EH (cell line): ENCODE measurements at regions not wholly inside any gene's neighbourhood (a gene's known extent, or its start where the extent isn't known, plus 50 kb on each side); places are given as distances from the start of the nearest gene placed in this dataset.

Source experiments
- DNase-seq: peaks from one replicate; pipeline ENCODE4 v3.0.0-alpha.2; 2015; ENCODE audit warnings: low read depth

DNA sequence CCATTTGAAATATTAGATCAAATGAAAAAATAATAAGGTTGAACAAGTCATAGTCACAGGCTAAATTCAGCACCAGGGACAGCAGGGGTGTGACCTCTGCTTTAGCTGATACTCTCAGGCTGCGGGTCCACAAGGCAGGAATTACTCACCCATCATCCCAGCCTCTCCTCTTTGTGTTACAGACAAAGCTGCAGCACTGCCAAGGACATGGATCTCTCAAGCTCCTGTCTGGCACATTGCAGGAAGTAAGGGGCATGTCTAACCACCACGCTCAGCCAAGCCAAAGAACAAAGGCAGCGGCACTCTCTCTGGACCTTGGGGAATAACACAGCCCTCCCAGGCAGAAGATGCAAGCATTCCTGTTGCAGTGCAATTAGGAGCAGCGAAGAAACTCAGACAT is 783.8 kb downstream of the VRK1 start:
- no peak for DNase-seq

DNA sequence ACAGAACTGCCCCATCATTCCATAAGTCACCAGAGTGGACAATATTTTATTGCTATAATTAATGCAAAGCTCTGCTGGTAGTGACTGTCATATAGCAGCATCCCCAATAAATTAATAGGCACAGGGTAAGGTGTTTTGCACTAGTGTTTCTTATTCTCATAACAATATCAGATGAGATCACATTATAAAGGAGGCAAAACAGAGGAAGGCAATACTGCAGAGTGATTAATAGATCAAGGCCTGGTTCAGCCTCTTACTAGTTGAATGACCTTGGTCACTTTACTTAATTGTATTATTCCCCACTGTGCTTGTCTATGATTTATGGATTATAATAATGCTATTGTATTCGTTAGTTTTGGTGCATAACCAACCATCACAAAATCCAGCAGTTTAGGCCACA is 784.8 kb downstream of the VRK1 start:
- no peak for DNase-seq

DNA sequence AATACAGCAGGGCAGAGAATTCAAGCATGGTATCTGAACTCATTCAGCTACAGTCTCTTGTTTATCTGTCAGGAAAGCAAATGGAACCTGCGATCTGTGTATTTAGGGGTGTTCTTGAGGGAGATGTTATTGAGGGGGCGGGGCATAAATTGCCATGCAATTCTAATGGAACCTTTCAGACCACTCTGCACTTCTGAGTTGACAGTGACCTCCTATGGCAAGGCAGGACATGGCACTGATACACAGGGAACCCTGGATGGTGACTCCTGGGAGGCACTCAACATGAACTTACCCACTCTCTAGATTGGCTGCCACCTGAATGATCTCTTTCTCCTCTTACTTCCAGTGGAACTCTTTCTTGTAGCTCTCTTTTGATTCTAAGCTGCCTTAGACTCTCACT is 787.3 kb downstream of the VRK1 start:
- DNase-seq = no peak

DNA sequence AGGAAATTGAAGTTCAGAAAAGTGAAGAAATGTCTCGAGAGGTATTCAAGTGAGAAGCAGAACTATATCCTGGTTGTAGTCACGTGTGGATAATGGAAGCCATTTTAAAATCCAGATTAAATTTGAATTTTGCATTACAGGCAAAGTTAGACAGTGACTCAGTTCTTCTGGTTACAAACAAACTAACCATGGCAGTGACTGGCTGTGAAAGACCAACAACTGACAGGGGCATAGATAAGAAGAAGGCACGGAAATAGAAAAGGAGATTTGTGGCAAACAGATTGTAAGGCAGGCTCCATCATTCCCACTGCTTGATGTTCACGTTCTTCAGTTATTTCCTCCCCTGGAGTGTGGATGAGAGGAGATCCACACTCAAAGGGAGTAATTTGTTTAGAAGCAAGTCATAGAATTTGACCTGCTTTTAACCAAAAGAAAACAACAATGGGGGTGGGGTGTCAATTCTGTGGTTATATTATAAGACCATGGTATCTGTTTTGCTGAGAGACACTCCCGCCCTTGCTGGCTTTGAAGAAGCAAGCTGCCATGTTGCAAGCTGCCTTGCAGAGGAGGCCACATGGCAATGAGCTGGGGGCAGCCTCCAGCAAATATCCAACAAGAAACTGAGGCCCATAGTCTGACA is 795.3 kb downstream of the VRK1 start:
- no peak for DNase-seq

- no peak for DNase-seq
Measured at GRCh38 chr14:97594306-97594705, 797.1 kb downstream of the VRK1 start.

DNA sequence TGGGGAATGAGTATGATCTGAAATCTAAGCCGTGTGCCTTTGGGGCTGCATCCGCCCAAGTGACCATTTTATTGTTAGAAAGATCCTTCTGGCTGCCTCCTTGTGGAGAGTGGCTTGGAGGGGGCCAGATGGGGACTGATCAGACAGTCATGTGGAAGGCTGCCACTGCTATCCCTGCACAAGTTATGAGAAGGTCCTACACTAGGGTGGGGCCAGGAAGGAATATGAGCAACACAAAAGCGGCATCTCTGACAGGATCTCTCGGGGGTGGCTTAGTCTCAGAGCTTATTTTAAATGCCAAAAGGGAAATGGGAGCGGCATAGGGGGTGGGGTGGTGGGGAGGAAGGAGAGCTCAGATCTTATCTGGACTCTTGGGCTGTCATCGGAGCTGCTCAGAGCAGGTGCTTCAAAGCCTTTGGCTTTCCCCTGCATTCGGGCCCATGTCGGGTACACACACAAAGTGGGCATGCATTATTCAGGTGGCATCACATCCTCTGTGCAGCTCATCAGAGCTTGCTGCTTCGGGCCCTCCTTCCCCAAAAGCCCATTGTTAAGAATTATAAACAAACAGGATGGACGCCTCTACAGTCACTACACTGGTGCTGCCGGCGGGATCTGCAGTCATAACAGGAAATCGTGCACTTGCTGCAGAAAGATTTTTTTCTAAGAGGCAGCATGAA is 805.4 kb downstream of the VRK1 start:
- no peak for DNase-seq

DNA sequence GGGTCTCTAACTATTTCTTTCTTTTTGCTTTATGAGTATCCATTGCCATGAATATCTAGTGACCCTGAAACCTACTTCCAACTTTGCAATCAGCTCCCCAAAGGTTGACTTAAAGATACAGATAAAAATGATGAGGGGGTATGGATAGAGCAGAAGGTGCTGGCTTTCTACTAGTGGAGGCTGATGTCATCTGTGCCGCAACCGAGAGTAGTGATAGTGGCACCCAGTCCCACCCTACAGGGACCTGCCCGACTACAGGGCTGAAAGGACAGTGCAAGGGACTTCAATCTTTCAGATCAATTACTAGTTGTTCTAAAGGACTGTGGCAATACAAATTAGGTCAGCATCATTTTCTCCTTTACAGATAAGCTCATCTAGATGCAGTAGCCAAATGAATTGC is 806.0 kb downstream of the VRK1 start:
- no peak for DNase-seq

DNA sequence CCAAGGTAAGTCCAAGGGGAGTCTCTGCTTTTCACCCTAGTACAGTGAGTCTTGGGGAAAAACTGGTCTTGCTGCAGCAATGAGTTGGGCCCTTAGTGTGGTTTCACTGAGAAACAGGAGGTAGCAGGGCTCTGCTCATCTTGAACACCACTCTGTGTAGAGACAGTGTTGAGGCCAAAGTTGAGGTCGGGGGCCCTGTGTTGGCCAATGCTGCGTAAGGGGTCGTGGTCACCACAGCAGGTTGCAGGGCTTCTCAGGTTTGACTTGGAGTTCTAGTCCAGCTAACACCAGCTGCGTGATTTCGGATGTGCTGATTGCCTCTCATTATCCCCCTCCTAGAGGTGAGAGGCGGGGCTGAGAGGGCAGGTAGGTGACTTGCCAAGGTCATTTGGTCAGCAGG is 807.5 kb downstream of the VRK1 start:
- DNase-seq = no peak

DNA sequence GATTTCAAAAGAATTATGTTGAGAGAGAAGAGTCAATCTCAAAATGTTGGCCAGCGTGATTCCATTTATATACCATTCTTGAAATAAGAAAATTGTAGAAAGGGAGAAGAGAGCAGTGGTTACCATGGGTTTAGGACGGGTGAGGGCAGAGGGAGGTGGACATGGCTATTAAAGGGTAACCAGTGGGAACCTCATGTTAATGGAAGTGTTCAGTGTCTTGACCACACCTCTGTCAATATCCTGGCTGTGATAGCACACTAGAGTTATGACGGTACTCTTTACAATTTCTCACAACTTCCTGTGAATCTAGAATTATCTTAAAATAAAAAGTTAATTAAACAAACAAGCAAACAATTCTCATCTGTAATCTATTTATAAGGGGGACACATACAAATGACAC is 821.2 kb downstream of the VRK1 start:
- no peak for DNase-seq

- no peak for DNase-seq
Measured at GRCh38 chr14:97618917-97619690, 821.9 kb downstream of the VRK1 start.

DNA sequence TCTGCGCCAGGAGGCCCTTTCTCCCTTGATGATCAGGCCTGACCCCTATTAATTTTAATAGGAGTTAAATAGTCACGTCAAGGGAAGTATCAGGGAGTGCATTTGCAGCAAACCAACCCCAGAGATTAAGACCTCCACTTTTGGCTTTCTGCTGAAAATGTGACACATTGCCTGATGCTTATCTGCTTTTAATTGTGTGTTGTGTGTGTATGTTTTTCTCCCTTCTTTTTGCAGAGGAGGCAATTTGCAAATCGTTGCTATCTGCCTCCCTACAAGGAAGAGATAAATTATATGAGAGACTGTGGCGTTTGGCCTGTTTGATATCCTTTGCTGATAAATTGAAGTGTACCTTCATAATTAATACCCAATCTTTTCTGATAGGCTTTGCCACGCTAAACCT is 822.9 kb downstream of the VRK1 start:
- DNase-seq = no peak

DNA sequence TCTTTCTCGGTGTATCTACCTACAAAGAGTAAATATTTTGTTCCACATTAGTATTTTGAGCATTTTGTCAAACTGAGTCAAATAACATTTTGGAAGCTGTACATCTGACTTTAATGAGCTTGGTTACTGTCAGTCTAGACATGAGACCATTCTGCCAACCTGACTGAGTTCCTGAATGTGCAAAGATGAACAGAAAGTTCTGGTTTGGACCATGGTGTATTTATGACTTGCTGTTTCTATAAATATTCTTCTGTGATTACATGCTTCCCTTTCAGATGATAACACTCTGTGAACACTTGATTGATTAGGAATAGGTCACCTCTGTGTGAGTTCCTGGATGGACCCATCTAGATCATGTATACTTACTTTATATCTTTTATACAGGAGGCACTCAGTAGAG is 827.8 kb downstream of the VRK1 start:
- no peak for DNase-seq

GRCh38 chr14:97625477-97625876 is 828.3 kb downstream of the VRK1 start:
- DNase-seq = no peak

DNA sequence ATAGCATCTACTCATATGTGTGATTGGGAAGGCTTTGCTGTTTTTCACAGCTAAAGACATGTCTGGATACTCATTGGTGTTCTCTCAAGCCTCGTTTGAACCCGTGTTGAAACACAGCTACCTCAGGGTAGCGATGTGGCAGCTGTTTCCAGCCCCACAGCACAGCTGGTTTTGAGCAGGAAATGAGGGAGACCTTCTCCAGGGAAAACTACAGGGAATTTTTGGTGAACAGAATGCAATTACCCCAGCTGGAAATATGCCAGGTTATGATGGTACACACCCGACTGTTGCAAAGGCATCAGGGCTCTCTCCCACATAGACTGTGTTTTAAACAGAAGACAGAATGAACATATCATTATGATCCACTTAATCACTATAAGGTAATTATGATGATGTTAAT is 828.9 kb downstream of the VRK1 start:
- no peak for DNase-seq

GRCh38 chr14:97630249-97630648 is 833.1 kb downstream of the VRK1 start:
- no peak for DNase-seq

DNA sequence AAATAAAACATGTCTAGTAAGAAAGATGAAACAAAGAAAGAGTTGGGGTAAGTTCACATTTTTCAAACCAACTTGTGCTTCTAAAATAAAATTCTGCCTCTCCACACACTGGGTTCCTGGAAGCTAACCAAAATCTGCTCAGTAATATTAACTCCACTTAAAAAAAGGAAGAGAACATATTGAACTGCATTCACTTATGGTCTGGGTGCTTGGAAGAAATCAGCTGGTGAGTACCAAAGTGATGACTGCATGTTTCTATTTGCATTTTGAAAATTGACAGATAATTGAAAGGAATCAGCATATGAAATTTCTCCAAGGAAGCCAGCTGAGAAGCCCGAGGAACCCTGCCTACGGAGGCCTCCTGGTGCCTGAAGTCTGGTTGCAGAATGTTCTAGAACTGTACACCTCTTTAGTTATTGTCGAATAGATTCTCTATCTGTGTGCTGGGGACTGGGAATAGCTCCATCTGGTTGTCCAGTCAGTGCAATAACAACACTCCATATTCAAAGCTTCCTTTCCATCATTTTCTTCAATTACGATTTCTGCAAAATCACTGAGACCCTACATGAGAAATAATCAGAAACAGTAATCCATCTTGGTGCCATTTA is 836.1 kb downstream of the VRK1 start:
- DNase-seq = no peak

DNA sequence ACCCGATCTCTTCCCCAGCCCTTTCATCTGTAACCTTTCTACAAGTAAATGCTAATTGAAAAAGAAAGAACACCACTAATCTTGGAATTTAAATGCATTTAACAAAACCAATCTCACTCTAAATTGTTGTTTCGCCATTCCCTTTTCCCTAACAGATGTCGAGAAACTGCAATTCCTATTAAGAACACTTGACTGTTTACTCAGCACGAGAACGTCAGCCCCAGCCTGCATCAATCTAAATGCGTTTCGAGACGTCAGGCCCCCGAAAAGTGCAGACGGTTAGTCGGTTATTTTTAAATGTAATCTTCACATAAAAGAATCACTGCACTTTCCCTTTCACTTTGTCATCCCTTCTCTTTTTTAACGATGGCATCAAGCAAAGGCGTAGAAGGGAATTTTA is 837.6 kb downstream of the VRK1 start:
- DNase-seq = no peak

- DNase-seq = no peak
Measured at GRCh38 chr14:97638864-97639263, 841.7 kb downstream of the VRK1 start.

- no peak for DNase-seq
Measured at GRCh38 chr14:97640031-97640430, 842.8 kb downstream of the VRK1 start.

DNA sequence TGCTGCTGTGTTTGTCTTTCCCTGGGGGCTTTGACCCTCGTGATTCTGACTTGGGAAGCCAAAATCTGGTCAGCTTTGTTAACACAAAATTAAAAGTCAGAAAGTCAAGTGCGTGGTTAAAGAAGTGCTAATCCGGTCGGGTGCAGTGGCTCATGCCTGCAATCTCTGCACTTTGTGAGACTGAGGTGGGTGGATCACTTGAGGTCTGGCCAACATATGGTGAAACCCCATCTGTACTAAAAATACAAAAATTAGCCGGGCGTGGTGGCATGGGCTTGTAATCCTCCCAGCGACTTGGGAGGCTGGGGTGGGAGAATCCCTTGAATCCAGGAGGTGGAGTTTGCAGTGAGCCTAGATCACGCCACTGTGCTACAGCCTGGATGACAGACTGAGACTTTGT is 844.6 kb downstream of the VRK1 start:
- DNase-seq = no peak

- no peak for DNase-seq
Measured at GRCh38 chr14:97642631-97643030, 845.4 kb downstream of the VRK1 start.

- DNase-seq = no peak
Measured at GRCh38 chr14:97644365-97644764, 847.2 kb downstream of the VRK1 start.

- DNase-seq = no peak
Measured at GRCh38 chr14:97649752-97650151, 852.6 kb downstream of the VRK1 start.
